AG08395 (cell line): ENCODE measurements at regions not wholly inside any gene's neighbourhood (a gene's known extent, or its start where the extent isn't known, plus 50 kb on each side); places are given as distances from the start of the nearest gene placed in this dataset.

Source experiments
- DNase-seq: peaks from one replicate; pipeline ENCODE4 v3.0.0; 2012; ENCODE audit warnings: mixed read lengths, low spot score

DNA sequence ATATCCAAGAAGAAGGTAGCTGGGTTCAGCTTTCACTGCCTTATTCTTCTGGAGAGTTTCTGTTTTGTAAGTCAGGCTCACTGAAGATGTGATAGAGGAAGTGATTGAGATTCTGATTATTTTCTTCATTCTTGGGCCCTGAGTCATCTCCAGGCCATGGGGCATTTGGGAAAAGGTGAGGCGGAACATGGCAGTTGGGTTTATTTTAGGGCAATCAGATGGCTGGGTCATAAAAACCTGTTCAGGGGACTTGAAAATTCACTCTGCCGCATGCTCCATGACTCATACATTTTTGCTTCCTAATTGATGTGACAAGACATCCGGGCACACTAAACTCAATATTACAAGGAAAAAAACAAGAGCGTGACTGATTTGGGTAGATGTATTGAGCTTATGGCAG is 265.7 kb upstream of the KLF4 start:
- DNase-seq: peak; percentile 49

GRCh38 chr9:107751567-107752210 is 262.1 kb upstream of the KLF4 start:
- DNase-seq: peak; percentile 62

GRCh38 chr9:107750741-107751566 is 261.4 kb upstream of the KLF4 start:
- peak; percentile 93 for DNase-seq

DNA sequence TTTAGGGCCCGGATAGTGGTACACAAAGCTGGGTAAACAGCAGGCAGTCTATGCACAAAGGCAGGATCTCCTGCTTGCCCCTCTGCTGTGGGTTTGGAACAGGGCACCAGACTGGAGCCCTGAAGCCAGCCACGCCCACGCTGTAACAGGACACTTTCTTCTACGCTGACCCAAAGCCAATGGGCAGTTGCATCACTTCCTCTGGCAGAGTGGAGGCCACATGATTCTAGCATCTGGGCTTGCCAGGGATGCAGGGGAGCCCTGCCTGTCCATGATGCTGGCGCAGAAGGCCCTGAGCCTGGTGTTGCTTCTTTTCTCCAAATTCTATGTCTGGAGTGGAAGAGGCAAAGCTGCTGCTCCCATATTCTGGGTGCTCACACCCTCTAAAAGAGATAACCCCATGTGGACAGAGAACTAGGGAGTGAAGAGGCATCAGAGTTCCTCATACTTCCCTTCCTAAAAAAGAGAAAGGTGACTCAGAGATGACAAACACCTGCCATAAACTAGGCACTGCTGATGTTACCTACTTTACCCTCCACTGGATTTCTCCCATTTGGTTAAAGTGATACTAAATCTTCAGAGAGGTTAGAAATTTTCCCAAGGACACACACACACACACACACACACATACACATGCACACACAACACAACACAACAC is 260.3 kb upstream of the KLF4 start:
- peak; percentile 91 for DNase-seq

DNA sequence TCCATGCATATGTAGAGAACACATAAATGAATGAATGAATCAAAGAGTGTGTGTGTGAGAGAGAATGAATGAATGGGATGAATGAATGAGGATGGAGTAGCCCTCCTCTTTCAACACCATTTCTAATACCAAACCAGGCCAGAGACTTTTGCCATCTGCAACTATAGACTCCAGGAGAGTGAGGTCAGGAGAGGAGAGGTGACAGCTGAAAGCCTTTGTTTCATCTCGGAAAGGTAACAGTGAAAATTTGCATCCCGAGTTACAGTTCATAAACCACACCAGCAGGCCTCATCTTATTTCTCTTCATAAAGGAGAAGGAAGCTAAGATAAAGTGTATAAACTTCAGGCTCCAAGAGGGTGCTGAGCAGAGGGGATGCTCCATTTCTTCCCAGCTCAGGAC is 255.3 kb upstream of the KLF4 start:
- DNase-seq: no peak

GRCh38 chr9:107742531-107743309 is 253.2 kb upstream of the KLF4 start:
- no peak for DNase-seq

- DNase-seq: no peak
These were observed 250.8 kb upstream of the KLF4 start for GRCh38 chr9:107740088-107740980.

- no peak for DNase-seq
These were observed 250.1 kb upstream of the KLF4 start for GRCh38 chr9:107739601-107740082.

DNA sequence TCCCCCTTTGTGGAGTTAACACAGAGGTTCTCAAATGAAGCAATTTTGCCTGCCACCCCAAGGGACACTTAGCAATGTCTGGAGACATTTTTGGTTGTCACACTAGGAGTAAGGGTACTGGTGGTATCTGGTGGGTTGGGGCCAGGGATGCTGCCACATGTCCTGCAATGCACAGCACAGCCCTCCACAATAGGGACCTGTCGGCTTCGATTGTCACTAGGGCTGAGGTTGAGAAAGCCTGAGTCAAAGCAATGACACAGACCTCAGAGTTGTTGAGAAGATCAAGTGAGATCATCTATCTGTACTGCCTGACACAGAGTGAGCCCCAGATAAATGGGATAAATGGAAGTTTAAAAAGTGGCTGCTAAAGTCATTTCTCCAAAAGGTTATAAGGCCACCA is 249.2 kb upstream of the KLF4 start:
- peak; percentile 53 for DNase-seq

DNA sequence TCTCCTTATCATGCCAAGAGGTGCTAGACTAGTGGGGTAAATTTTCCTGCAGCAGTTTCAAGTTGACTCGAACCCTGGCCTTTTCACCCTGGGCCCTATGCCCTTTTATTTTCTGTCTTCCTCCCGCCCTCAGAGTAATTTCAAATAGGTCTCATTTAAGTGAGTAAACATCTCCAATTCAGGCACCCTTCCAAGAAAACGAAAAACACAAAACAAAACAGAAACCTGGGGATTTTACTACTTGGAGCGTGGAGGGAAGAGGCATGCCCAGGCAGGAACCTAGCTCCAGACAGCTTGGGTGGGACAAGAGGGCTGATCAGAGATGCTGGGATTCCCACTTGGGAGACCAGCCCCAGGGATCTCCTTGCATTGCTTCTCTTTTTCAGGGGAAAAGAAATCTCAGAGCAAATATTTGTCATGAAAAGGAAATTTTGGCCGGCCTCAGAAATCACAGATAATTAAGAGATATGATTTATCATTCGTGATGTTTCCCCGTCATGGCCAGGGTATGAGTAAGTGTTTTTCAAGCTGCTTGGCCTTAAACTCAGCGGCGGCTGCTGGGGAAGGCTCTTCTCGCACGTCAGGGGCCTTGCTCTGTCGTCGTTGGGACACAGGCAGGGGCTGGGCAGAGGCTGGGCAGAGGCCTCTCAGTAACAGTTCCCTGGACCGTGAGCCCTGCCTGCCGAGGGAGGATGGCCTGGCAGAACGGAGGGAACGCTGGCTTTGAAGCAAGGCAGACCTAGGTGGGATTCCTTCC is 248.6 kb upstream of the KLF4 start:
- peak; percentile 87 for DNase-seq

DNA sequence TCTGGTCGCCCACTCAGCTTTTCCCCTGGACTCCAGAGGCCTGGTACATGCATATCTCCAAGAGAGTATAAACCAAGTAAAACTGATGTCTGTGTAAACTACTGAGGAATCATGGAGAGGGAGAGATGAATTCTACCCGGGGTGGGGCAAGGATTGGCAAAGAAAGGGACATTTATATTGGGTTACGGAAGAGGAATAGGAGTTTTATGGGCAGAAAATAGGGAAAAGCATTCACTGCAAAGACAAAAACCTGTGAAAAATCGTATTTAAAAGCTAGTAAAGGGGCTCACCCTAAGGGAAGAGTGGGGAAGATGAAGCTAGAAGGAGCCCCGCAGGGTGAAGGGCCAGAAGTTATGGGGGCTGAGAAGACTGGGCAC is 248.0 kb upstream of the KLF4 start:
- no peak for DNase-seq

DNA sequence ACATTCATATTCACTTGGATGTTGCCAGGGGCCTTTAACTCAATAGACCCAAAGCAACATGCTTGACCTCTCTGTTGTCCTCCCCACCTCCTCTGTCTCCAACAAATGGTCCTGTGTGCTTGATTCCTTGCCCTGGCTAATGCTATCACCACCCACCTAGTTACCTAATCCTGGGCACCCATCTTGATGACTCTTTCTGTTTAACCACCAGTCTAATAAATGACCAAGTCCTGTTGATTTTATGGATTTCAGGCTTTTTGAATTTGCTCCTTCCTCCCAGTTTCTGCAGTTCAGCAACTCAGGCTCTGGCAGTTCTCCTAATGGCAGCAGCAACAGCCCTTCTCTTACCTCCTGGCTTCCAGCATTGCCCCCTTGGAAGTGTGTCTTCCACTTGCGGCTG is 246.3 kb upstream of the KLF4 start:
- no peak for DNase-seq

DNA sequence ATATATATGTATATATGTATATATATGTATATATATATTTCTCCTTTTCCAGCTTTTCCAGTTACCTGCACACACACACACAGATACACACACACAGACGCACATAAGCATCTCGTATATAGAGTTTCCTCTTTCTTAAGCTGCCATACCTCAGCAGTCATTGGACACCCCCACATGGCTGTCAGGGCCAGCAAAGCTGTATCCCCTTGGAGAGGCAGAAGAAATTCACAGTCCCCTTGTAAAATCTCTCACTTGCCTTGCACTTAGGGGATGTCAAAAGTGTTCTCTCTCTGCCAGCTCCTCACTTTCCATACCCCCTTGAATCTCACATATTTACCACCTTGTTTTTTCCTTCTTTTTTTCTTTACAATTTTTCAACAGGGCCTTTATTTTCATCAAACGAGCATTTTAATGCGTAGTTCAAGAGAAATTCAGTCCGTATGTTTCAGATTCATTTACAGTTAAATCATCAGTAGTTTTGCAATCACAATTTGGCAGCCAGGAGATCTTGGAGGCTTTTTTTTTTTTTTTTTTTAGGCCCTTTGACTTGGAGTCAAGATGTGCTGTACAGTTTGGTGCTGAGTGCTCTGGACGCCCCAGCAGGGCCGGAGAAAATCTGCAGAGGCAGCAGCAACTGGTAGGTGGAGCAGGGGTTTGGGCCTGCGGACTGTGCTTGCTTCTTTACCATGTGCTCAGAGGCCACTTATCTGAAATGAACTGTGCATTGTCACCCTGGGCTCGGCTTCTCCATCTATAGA is 244.9 kb upstream of the KLF4 start:
- DNase-seq: peak; percentile 82

GRCh38 chr9:107733523-107733894 is 243.9 kb upstream of the KLF4 start:
- peak; percentile 48 for DNase-seq

GRCh38 chr9:107732781-107733522 is 243.4 kb upstream of the KLF4 start:
- DNase-seq: peak; percentile 62

DNA sequence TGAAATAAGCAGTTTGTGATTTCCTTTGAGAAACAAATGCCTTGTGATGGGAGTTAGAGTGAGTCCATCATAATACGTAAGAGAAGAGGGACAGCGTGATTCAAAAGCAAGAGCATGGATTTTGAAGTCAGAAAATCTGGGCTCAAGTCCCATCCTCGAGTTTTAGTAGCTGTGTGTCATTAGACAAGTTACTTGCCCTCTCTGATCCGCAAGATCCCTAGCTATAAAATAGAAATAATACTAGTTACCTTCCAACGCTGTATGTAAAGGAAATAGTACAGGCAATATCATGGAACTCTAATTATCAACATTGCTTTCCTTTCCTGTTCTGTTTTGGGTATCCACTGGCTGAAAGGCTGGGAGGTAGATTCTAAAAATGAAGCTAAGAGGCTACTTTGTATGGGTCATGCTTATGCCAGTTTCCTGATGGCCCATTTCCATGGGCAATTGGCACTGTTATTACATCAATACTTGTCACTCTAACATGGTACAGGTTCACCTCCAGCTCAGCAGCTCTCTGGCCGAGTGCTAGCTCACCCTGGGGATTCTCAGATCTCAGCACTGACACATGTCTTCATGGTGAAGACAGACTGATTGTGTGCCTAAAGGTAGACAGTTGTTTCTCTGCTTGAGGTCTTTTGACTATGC is 241.7 kb upstream of the KLF4 start:
- no peak for DNase-seq

DNA sequence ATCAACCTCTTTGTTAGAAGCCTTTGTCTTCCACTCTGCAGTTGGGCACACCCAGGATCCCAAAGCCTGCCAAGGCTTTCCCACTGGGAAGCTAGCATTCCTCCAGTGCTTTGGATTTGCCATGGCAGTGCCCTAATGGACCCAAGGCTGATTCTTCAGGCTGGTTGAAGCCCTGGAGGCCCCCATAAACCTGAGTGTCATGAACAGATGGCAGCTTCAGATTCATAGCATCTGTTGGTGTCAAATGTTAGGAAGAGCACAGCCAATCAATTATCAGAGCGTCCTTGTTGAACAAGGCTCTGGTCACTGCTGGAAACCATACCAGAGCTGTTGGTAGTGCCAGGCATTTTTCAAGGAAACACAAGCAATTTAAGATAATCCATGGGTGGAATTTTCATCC is 241.1 kb upstream of the KLF4 start:
- DNase-seq: no peak

DNA sequence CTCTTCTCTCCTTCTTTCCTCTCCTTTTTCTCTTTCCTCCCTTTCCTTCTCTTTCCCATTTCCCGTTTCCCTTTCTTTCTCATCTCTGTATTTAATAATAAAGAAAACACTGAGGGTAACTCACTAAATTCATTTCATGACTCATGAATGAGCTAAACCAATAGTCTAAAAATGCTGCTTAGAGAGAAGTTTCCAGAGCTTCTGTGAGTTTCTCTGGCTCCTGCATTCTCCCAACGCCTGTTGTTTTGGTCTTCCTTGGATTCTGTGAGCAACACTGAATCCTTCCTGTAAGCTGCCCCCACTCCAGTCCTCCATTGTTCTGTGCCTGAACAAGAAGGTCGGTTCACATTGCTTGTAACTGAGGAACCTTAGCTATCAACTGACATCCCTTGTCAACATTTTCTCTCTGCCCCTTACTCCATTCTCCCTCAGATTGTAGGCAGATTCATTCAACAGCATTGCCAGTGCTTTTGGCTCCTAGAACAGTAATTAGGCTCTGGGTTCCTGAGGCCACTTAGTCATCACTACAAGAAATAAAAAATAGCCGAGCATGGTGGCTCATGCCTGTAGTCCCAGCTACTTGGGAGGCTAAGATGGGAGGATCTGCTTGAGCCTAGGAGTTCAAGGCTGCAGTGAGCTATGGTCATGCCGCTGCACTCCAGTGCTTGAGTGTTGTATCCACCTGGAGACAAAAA is 237.7 kb upstream of the KLF4 start:
- DNase-seq: peak; percentile 53
